Astrocyte (in vitro differentiated cells and primary cell): ENCODE measurements at regions not wholly inside any gene's neighbourhood (a gene's known extent, or its start where the extent isn't known, plus 50 kb on each side); places are given as distances from the start of the nearest gene placed in this dataset.

ENCODE experiments used
- DNase-seq: peaks from one replicate; pipeline ENCODE4 v3.0.0-alpha.2; 2010; ENCODE audit warnings: low read depth
- FAIRE-seq: peaks from 2 replicates; lab custom pipeline; 2011; peaks lifted over from hg19 to GRCh38; lab: Jason Lieb, UNC
- H2AFZ ChIP-seq: 2 replicates; pipeline ENCODE4 v1.6.0; 2012; ENCODE audit warnings: low read depth, low read length, inconsistent platforms
- H3K27ac ChIP-seq: 2 replicates; pipeline ENCODE4 v1.5.1; 2011; ENCODE audit warnings: low read depth, low read length, inconsistent platforms
- H3K27me3 ChIP-seq: 2 replicates; pipeline ENCODE4 v1.6.0; 2011; ENCODE audit warnings: low read length, inconsistent platforms; ENCODE audit not compliant: insufficient read depth
- H3K36me3 ChIP-seq: 2 replicates; pipeline ENCODE4 v1.5.1; 2011; ENCODE audit warnings: low read length, inconsistent platforms; ENCODE audit not compliant: insufficient read depth
- H3K4me1 ChIP-seq: 2 replicates; pipeline ENCODE4 v1.5.1; 2011; ENCODE audit warnings: low read length, inconsistent platforms; ENCODE audit not compliant: insufficient read depth
- H3K4me2 ChIP-seq: 2 replicates; pipeline ENCODE4 v1.6.0; 2012; ENCODE audit warnings: low read length, inconsistent platforms
- H3K4me3 ChIP-seq: 2 replicates; pipeline ENCODE4 v1.5.1; 2011; ENCODE audit warnings: low read depth, mild to moderate bottlenecking, low read length, inconsistent platforms; ENCODE audit not compliant: insufficient read depth
- H3K79me2 ChIP-seq: 2 replicates; pipeline ENCODE4 v1.6.0; 2012; ENCODE audit warnings: mild to moderate bottlenecking, low read length, inconsistent platforms; ENCODE audit not compliant: insufficient read depth
- H3K9ac ChIP-seq: 2 replicates; pipeline ENCODE4 v1.6.0; 2012; ENCODE audit warnings: mild to moderate bottlenecking, low read length, inconsistent platforms
- H3K9me3 ChIP-seq: 2 replicates; pipeline ENCODE4 v1.5.1; 2012; ENCODE audit warnings: low read depth, mild to moderate bottlenecking, low read length, inconsistent platforms; ENCODE audit not compliant: insufficient read depth
- H4K20me1 ChIP-seq: 2 replicates; pipeline ENCODE4 v1.6.0; 2012; ENCODE audit warnings: low read length, inconsistent platforms; ENCODE audit not compliant: insufficient read depth
- H3K27ac Mint-ChIP-seq: one replicate; pipeline ENCODE4 v1.8.0; 2021; ENCODE audit warnings: mild to moderate bottlenecking, mixed read lengths; ENCODE audit not compliant: unreplicated experiment
- H3K27me3 Mint-ChIP-seq: one replicate; pipeline ENCODE4 v1.8.0; 2021; ENCODE audit warnings: low read depth, mixed read lengths; ENCODE audit not compliant: unreplicated experiment
- H3K36me3 Mint-ChIP-seq: one replicate; pipeline ENCODE4 v1.8.0; 2021; ENCODE audit warnings: low read depth, mixed read lengths; ENCODE audit not compliant: unreplicated experiment
- H3K4me1 Mint-ChIP-seq: one replicate; pipeline ENCODE4 v1.8.0; 2021; ENCODE audit warnings: low read depth, mixed read lengths; ENCODE audit not compliant: unreplicated experiment
- H3K4me3 Mint-ChIP-seq: one replicate; pipeline ENCODE4 v1.8.0; 2021; ENCODE audit warnings: mild to moderate bottlenecking, moderate library complexity, mixed read lengths; ENCODE audit not compliant: unreplicated experiment
- H3K9me3 Mint-ChIP-seq: one replicate; pipeline ENCODE4 v1.8.0; 2021; ENCODE audit warnings: mild to moderate bottlenecking, mixed read lengths; ENCODE audit not compliant: unreplicated experiment
- EZH2 ChIP-seq: IDR thresholded peaks from 2 replicates; pipeline ENCODE4 v1.6.1; 2012; ENCODE audit warnings: mild to moderate bottlenecking, low read length, inconsistent platforms; ENCODE audit not compliant: insufficient read depth
- TF ChIP-seq, protein P1 (sequence below): IDR thresholded peaks from 2 replicates; pipeline ENCODE4 v1.5.1; 2011; ENCODE audit warnings: low read depth, mild to moderate bottlenecking, inconsistent platforms, low read length, moderate library complexity; ENCODE audit not compliant: insufficient read depth

GRCh38 chrX:39059866-39060265 lies 258.6 kb downstream of the MID1IP1 start:
- H3K9me3 ChIP-seq: no peaks in the 10 kb centered on the region
- H2AFZ ChIP-seq: no peak overlapping the region
- H3K27ac ChIP-seq: no peak overlapping the region
- H3K4me3 ChIP-seq: no peak overlapping the region
- H3K27me3 ChIP-seq: no peaks in the 10 kb centered on the region
- DNase-seq (no peak), FAIRE-seq (no peak)
- H3K9me3 Mint-ChIP-seq: peaks cover 12% of the 10 kb centered on the region
- H3K27me3 Mint-ChIP-seq: peaks cover 23% of the 10 kb centered on the region
- H3K36me3 ChIP-seq: no peaks in the 10 kb centered on the region
- no peak for TF ChIP-seq EZH2
- TF ChIP-seq, protein P1, sequence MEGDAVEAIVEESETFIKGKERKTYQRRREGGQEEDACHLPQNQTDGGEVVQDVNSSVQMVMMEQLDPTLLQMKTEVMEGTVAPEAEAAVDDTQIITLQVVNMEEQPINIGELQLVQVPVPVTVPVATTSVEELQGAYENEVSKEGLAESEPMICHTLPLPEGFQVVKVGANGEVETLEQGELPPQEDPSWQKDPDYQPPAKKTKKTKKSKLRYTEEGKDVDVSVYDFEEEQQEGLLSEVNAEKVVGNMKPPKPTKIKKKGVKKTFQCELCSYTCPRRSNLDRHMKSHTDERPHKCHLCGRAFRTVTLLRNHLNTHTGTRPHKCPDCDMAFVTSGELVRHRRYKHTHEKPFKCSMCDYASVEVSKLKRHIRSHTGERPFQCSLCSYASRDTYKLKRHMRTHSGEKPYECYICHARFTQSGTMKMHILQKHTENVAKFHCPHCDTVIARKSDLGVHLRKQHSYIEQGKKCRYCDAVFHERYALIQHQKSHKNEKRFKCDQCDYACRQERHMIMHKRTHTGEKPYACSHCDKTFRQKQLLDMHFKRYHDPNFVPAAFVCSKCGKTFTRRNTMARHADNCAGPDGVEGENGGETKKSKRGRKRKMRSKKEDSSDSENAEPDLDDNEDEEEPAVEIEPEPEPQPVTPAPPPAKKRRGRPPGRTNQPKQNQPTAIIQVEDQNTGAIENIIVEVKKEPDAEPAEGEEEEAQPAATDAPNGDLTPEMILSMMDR: no peak
- H3K79me2 ChIP-seq: no peaks in the 10 kb centered on the region
- no peak overlapping the region for H3K9ac ChIP-seq
- H3K4me1 Mint-ChIP-seq: no peaks in the 10 kb centered on the region
- H3K4me1 ChIP-seq: no peaks in the 10 kb centered on the region
- H3K27ac Mint-ChIP-seq: no peak overlapping the region
- no peaks in the 10 kb centered on the region for H3K36me3 Mint-ChIP-seq
- no peak overlapping the region for H3K4me2 ChIP-seq
- no peak overlapping the region for H3K4me3 Mint-ChIP-seq
- no peaks in the 10 kb centered on the region for H4K20me1 ChIP-seq

GRCh38 chrX:39063037-39063436 lies 261.8 kb downstream of the MID1IP1 start:
- no peaks in the 10 kb centered on the region for H3K36me3 ChIP-seq
- peaks cover 8% of the 10 kb centered on the region for H3K9me3 Mint-ChIP-seq
- H3K27me3 ChIP-seq: no peaks in the 10 kb centered on the region
- H3K4me2 ChIP-seq: no peak overlapping the region
- H3K4me3 ChIP-seq: no peak overlapping the region
- no peak overlapping the region for H2AFZ ChIP-seq
- no peak overlapping the region for H3K27ac Mint-ChIP-seq
- H3K9me3 ChIP-seq: no peaks in the 10 kb centered on the region
- DNase-seq: no peak
- no peak for TF ChIP-seq EZH2
- TF ChIP-seq, protein P1: no peak
- no peak overlapping the region for H3K9ac ChIP-seq
- no peaks in the 10 kb centered on the region for H3K79me2 ChIP-seq
- H3K27me3 Mint-ChIP-seq: peaks cover 26% of the 10 kb centered on the region
- no peaks in the 10 kb centered on the region for H3K36me3 Mint-ChIP-seq
- H3K27ac ChIP-seq: no peak overlapping the region
- FAIRE-seq: no peak
- H3K4me1 ChIP-seq: no peaks in the 10 kb centered on the region
- H3K4me3 Mint-ChIP-seq: no peak overlapping the region
- peaks cover 5% of the 10 kb centered on the region for H3K4me1 Mint-ChIP-seq
- no peaks in the 10 kb centered on the region for H4K20me1 ChIP-seq

GRCh38 chrX:39063702-39064101 lies 262.4 kb downstream of the MID1IP1 start:
- Histone ChIP-seq H3K9me3 (no peaks in the 10 kb centered on the region), H3K27ac (no peak overlapping the region), H3K4me1 (no peaks in the 10 kb centered on the region), H2AFZ (no peak overlapping the region), H3K79me2 (no peaks in the 10 kb centered on the region), H4K20me1 (no peaks in the 10 kb centered on the region), H3K36me3 (no peaks in the 10 kb centered on the region), H3K27me3 (no peaks in the 10 kb centered on the region), H3K4me2 (no peak overlapping the region), H3K4me3 (no peak overlapping the region), H3K9ac (no peak overlapping the region)
- no peak for TF ChIP-seq EZH2
- TF ChIP-seq, protein P1: no peak
- no peak for FAIRE-seq
- no peaks in the 10 kb centered on the region for H3K36me3 Mint-ChIP-seq
- DNase-seq: no peak
- H3K27me3 Mint-ChIP-seq: peaks cover 22% of the 10 kb centered on the region
- H3K4me1 Mint-ChIP-seq: peaks cover 5% of the 10 kb centered on the region
- no peak overlapping the region for H3K27ac Mint-ChIP-seq
- H3K9me3 Mint-ChIP-seq: peaks cover 8% of the 10 kb centered on the region
- no peak overlapping the region for H3K4me3 Mint-ChIP-seq
